MCF 10A (cell line): ENCODE measurements at regions not wholly inside any gene's neighbourhood (a gene's known extent, or its start where the extent isn't known, plus 50 kb on each side); places are given as distances from the start of the nearest gene placed in this dataset.

Source experiments
- BruUV-seq: library from RNA; stranded (reverse); fragments of 400-500 nt; replicated peaks from 2 replicates; lab custom pipeline; 2021; lab: Mats Ljungman, UMichigan
- CTCF ChIA-PET: fragments of 300-600 bp; sonication (Branson Sonifier 250); formaldehyde crosslinking; extraction: SDS; loops from one replicate; lab custom pipeline; 2021; ENCODE audit warnings: antibody characterized with exemption, inconsistent platforms; lab: Yijun Ruan, JAX
- POLR2A ChIA-PET: fragments of 300-600, 350-650 bp; sonication (Branson Sonifier 250); formaldehyde crosslinking; extraction: SDS; loops from one replicate; lab custom pipeline; 2020; ENCODE audit warnings: antibody characterized with exemption, inconsistent platforms; lab: Yijun Ruan, JAX
- DNase-seq: peaks from one replicate; pipeline ENCODE4 v3.0.0-alpha.2; 2018; ENCODE audit not compliant: unreplicated experiment
- H3K27ac Mint-ChIP-seq: one replicate; pipeline ENCODE4 v1.8.0; 2022; ENCODE audit warnings: mild to moderate bottlenecking, low read depth, mixed read lengths; ENCODE audit not compliant: unreplicated experiment
- H3K27me3 Mint-ChIP-seq: one replicate; pipeline ENCODE4 v1.8.0; 2022; ENCODE audit warnings: mixed read lengths; ENCODE audit not compliant: insufficient read depth, unreplicated experiment
- H3K36me3 Mint-ChIP-seq: one replicate; pipeline ENCODE4 v1.8.0; 2022; ENCODE audit warnings: mild to moderate bottlenecking, moderate library complexity, mixed read lengths; ENCODE audit not compliant: insufficient read depth, unreplicated experiment
- H3K4me1 Mint-ChIP-seq: one replicate; pipeline ENCODE4 v1.8.0; 2022; ENCODE audit warnings: mixed read lengths; ENCODE audit not compliant: insufficient read depth, unreplicated experiment
- H3K4me3 Mint-ChIP-seq: one replicate; pipeline ENCODE4 v1.8.0; 2022; ENCODE audit warnings: mild to moderate bottlenecking, moderate library complexity, mixed read lengths; ENCODE audit not compliant: unreplicated experiment
- H3K9me3 Mint-ChIP-seq: one replicate; pipeline ENCODE4 v1.8.0; 2022; ENCODE audit warnings: mixed read lengths; ENCODE audit not compliant: unreplicated experiment
- CTCF ChIP-seq: fragments of 200-600 bp; IDR thresholded peaks from one replicate; pipeline ENCODE4 v1.8.0; 2022; ENCODE audit warnings: antibody characterized with exemption, mild to moderate bottlenecking; ENCODE audit not compliant: unreplicated experiment
- intact Hi-C: fragments of 100-400 bp; cut with micrococcal nuclease; formaldehyde crosslinking; loops from 2 replicates; pipeline ENCODE4 v1.14.1; 2022

GRCh38 chr1:229091721-229092136, 179.2 kb upstream of the RAB4A start:
- CTCF ChIA-PET: interaction anchor here (0.6 to 1.4 kb wide), 3 partner anchors 11 to 339 kb away, joined by 3 to 5 read pairs (median 3); no protein-coding TSS in a partner anchor
- POLR2A ChIA-PET: interaction anchor here (0.6 to 2.2 kb wide), 6 partner anchors 11 to 140 kb away, joined by 3 to 7 read pairs (median 4); no protein-coding TSS in a partner anchor
- H3K9me3 Mint-ChIP-seq: no peaks in the 10 kb centered on the region
- H3K27ac Mint-ChIP-seq: no peak overlapping the region
- H3K4me3 Mint-ChIP-seq: no peak overlapping the region
- intact Hi-C loops: no loop called here
- no peak for TF ChIP-seq CTCF
- DNase-seq: no peak
- peaks cover 8% of the 10 kb centered on the region for H3K4me1 Mint-ChIP-seq
- peaks cover 31% of the 10 kb centered on the region for H3K27me3 Mint-ChIP-seq
- no TSS peak for BruUV-seq
- no peaks in the 10 kb centered on the region for H3K36me3 Mint-ChIP-seq

DNA sequence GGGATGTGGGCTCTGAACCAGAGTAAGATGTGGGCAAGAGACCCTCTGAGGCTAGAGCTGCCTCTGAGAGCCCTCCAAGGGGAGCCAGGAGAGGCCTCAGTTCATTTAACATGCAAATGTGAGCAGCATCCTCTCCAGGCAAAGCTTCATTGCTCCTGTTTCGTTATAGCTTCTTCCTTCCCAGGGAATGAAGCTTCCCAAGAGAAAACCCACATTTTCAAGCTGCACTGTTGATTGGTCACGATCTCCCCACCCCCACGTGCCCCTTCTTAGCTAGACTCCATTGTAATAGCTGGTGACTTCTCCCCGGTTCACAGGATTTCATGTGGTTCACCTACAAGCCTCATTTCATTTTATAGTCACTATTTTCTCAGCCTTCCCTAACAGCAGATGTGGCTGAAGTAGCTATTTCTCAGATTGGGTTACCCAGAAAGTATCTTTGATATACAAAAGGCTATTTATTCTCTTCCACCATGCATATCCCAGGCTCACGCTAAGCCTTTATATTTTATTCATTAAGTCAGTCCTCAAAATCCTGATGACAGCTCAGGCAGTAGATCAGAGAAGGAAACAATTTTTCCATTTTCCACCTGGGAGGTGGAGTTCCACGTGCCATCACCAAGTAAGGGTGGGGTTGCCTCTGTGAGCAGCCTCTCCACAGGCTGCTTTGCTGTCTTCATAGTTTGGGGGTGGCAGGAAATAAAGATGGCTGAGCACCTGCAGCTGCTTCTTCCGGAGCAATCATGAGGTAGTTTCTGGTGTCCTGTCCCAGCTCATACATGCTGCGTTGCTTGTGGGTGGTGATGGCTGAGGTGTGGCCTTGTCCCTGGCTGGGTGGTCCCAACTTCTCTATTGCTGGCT, 178.3 kb upstream of the RAB4A start:
- H3K9me3 Mint-ChIP-seq: no peaks in the 10 kb centered on the region
- no peaks in the 10 kb centered on the region for H3K36me3 Mint-ChIP-seq
- no peaks in the 10 kb centered on the region for H3K4me1 Mint-ChIP-seq
- no TSS peak for BruUV-seq
- no peak overlapping the region for H3K27ac Mint-ChIP-seq
- intact Hi-C loops: no loop called here
- no peak for DNase-seq
- H3K4me3 Mint-ChIP-seq: no peak overlapping the region
- CTCF ChIA-PET: interaction anchor here (0.6 to 1.4 kb wide), 9 partner anchors 10 to 1656 kb away, joined by 3 to 8 read pairs (median 4); no protein-coding TSS in a partner anchor
- H3K27me3 Mint-ChIP-seq: peaks cover 34% of the 10 kb centered on the region
- POLR2A ChIA-PET: interaction anchor here (0.5 to 2.2 kb wide), 6 partner anchors 10 to 140 kb away, joined by 3 to 7 read pairs (median 3); no protein-coding TSS in a partner anchor
- TF ChIP-seq CTCF: no peak

DNA sequence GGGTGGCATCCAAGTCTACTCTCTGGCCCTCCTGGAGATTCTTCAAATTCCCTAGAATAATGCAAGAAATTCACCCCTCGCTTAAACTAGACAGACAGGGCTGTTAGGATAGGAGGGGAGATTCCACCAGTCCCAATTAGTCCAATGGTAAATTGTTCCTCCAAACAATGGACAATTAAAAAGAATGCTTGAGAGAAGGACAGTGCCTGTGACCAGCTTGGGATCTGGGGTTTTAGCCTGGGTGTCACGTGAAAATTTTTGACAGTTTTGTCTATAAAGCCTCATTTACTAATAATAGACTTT, 177.7 kb upstream of the RAB4A start:
- H3K36me3 Mint-ChIP-seq: no peaks in the 10 kb centered on the region
- intact Hi-C loops: no loop called here
- CTCF ChIA-PET: interaction anchor here (0.6 to 1.4 kb wide), 6 partner anchors 10 to 1657 kb away, joined by 3 to 8 read pairs (median 4); no protein-coding TSS in a partner anchor
- DNase-seq: no peak
- no peaks in the 10 kb centered on the region for H3K4me1 Mint-ChIP-seq
- TF ChIP-seq CTCF: no peak
- no peaks in the 10 kb centered on the region for H3K9me3 Mint-ChIP-seq
- peaks cover 38% of the 10 kb centered on the region for H3K27me3 Mint-ChIP-seq
- no peak overlapping the region for H3K4me3 Mint-ChIP-seq
- H3K27ac Mint-ChIP-seq: no peak overlapping the region
- no TSS peak for BruUV-seq
- POLR2A ChIA-PET: interaction anchor here (1.2 to 2.2 kb wide), 2 partner anchors 15 to 59 kb away, joined by 4 to 5 read pairs; no protein-coding TSS in a partner anchor

DNA sequence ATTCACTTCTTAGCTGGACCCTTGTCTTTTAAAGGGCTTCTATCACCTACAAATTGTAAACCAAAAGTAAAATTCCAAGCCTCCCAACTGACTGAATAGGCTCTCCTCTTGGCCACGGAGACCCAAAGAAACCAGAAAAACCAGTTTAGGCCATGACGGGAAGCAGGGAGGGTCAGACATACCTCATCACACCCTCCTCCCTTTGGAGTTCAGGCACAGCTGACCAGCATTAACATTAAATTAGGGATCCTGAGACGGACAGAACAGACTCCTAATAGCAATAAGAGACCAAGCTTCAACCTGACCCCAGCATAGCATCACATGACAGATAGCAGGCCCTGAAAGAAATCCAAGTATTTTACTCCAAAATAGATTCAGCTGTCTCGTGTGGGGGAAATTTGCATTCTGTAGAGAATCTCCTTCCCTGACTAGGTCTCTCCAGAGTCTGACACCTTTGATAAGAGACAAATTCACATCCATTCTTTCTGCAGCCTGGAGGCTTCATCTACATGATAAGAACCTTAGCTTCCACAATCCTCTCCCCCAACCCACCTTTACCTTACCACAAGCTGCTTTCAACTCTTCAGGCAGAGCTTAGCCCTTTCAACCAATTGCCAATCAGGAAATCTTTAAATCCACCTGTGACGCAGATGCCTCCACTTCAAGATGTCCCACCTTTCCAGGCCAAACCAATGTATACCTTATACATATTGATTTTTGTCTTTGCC, 177.1 kb upstream of the RAB4A start:
- peaks cover 3% of the 10 kb centered on the region for H3K4me1 Mint-ChIP-seq
- no TSS peak for BruUV-seq

More for the DNA sequence above, 177.1 kb upstream of the RAB4A start:
- POLR2A ChIA-PET: interaction anchor here (1.2 kb wide), 1 partner anchor 14 kb away, joined by 4 read pairs; no protein-coding TSS in a partner anchor
- no peak for DNase-seq
- Mint-ChIP-seq H3K4me3 (no peak overlapping the region), H3K9me3 (no peaks in the 10 kb centered on the region), H3K27me3 (peaks cover 38% of the 10 kb centered on the region), H3K27ac (no peak overlapping the region), H3K36me3 (no peaks in the 10 kb centered on the region)
- no peak for TF ChIP-seq CTCF
- intact Hi-C loops: no loop called here
- CTCF ChIA-PET: interaction anchor here (0.6 to 1.1 kb wide), 5 partner anchors 11 to 1657 kb away, joined by 3 to 8 read pairs (median 4); no protein-coding TSS in a partner anchor
